ENCODE measurements at regions not wholly inside any gene's neighbourhood (a gene's known extent, or its start where the extent isn't known, plus 50 kb on each side); places are given as distances from the start of the nearest gene placed in this dataset.

DNA sequence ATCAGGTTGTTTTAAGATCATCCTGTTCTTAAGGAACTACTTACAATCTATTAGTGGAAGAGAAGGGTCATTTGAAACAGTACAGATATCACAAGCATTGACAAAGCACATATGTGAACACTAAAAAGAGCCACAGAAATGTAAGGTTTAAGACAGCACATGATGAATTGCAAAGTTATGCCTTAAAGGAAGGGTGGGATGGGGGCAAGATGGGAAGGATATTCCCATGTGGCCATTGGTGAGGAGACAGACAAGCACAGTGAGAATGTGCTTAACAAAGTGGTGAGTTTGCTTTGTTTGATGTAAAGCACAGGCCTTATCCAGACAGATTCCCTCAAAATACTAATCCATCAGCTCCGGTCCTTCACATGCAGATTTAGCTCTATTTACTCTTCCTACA, 151.6 kb upstream of the IVNS1ABP start:
- ChIA-PET CTCF (ENCODE audit: low intra/inter-chr PET ratio, low total read pairs) (no interaction called here), POLR2A (no interaction called here)
- Histone ChIP-seq H3K4me1 (ENCODE audit: insufficient read depth, low read length) (no peaks in the 10 kb centered on the region), H3K27me3 (ENCODE audit: control insufficient read depth in 1 of 2, insufficient read depth in 2 of 2, low read length in 2 of 2) (peaks cover 0 to 4% of the 10 kb centered on the region in 2 experiments; a peak in 1 of 5 replicates), H3K4me2 (ENCODE audit: low read depth, low read length) (no peak overlapping the region), H3K27ac (ENCODE audit: extremely low read length, insufficient read depth, low read length) (no peak overlapping the region), H3K4me3 (replicated peaks in 1 of 3; ENCODE audit: insufficient read depth in 1 of 3, low read depth in 2 of 3, low read length in 3 of 3) (no peak overlapping the region), H4K20me1 (ENCODE audit: insufficient read depth, low read length) (no peaks in the 10 kb centered on the region), H3K9me3 (ENCODE audit: low read length) (no peaks in the 10 kb centered on the region), H3K36me3 (replicated peaks in 1 of 2; ENCODE audit: control insufficient read depth in 1 of 2, insufficient read depth in 2 of 2, low read length in 2 of 2) (no peaks in the 10 kb centered on the region), H3K9ac (ENCODE audit: insufficient read depth, low read depth, low read length) (no peak overlapping the region), H3K79me2 (ENCODE audit: insufficient read depth, low read length) (no peaks in the 10 kb centered on the region), H2AFZ (ENCODE audit: low read length) (no peak overlapping the region)
- FAIRE-seq (no peak), ATAC-seq (no peak), DNase-seq (ENCODE audit: low spot score) (no peak)
- intact Hi-C loops (cut with micrococcal nuclease; ENCODE audit: unreplicated experiment) = no loop called here
- BruUV-seq (replicated peaks) = no TSS peak
- 8% methylated on average over 1 of the region's 1 CpG for WGBS (ENCODE audit: low lambda C conversion rate)
- in situ Hi-C loops (cut with HindIII; ENCODE audit: extremely low pct_ligation_motif_present, low pct_unique_long_range_greater_than_20kb) = no loop called here
- TF ChIP-seq, protein P1, sequence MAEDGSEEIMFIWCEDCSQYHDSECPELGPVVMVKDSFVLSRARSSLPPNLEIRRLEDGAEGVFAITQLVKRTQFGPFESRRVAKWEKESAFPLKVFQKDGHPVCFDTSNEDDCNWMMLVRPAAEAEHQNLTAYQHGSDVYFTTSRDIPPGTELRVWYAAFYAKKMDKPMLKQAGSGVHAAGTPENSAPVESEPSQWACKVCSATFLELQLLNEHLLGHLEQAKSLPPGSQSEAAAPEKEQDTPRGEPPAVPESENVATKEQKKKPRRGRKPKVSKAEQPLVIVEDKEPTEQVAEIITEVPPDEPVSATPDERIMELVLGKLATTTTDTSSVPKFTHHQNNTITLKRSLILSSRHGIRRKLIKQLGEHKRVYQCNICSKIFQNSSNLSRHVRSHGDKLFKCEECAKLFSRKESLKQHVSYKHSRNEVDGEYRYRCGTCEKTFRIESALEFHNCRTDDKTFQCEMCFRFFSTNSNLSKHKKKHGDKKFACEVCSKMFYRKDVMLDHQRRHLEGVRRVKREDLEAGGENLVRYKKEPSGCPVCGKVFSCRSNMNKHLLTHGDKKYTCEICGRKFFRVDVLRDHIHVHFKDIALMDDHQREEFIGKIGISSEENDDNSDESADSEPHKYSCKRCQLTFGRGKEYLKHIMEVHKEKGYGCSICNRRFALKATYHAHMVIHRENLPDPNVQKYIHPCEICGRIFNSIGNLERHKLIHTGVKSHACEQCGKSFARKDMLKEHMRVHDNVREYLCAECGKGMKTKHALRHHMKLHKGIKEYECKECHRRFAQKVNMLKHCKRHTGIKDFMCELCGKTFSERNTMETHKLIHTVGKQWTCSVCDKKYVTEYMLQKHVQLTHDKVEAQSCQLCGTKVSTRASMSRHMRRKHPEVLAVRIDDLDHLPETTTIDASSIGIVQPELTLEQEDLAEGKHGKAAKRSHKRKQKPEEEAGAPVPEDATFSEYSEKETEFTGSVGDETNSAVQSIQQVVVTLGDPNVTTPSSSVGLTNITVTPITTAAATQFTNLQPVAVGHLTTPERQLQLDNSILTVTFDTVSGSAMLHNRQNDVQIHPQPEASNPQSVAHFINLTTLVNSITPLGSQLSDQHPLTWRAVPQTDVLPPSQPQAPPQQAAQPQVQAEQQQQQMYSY (CRISPR knock-in tag; IDR thresholded peaks at IDR 0.05) = no peak
- TF ChIP-seq, protein P2, sequence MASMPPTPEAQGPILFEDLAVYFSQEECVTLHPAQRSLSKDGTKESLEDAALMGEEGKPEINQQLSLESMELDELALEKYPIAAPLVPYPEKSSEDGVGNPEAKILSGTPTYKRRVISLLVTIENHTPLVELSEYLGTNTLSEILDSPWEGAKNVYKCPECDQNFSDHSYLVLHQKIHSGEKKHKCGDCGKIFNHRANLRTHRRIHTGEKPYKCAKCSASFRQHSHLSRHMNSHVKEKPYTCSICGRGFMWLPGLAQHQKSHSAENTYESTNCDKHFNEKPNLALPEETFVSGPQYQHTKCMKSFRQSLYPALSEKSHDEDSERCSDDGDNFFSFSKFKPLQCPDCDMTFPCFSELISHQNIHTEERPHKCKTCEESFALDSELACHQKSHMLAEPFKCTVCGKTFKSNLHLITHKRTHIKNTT (CRISPR knock-in tag; IDR thresholded peaks at IDR 0.05) = no peak
- TF ChIP-seq ZNF792 (CRISPR knock-in tag; IDR thresholded peaks at IDR 0.05) (no peak), ZNF557 (CRISPR knock-in tag; IDR thresholded peaks at IDR 0.05) (no peak), PCBP2 (optimal IDR thresholded peaks at IDR 0.05; ENCODE audit: low read depth, low read length, poor library complexity, severe bottlenecking) (no peak), SOX5 (CRISPR knock-in tag; IDR thresholded peaks at IDR 0.05; ENCODE audit: borderline replicate concordance) (no peak), ARNTL (CRISPR knock-in tag; IDR thresholded peaks at IDR 0.05) (no peak), ZBTB7A (CRISPR knock-in tag; IDR thresholded peaks at IDR 0.05) (no peak), ZNF547 (CRISPR knock-in tag; IDR thresholded peaks at IDR 0.05) (no peak), ZSCAN22 (CRISPR knock-in tag; IDR thresholded peaks at IDR 0.05) (no peak)
- TF ChIP-seq, protein P3, sequence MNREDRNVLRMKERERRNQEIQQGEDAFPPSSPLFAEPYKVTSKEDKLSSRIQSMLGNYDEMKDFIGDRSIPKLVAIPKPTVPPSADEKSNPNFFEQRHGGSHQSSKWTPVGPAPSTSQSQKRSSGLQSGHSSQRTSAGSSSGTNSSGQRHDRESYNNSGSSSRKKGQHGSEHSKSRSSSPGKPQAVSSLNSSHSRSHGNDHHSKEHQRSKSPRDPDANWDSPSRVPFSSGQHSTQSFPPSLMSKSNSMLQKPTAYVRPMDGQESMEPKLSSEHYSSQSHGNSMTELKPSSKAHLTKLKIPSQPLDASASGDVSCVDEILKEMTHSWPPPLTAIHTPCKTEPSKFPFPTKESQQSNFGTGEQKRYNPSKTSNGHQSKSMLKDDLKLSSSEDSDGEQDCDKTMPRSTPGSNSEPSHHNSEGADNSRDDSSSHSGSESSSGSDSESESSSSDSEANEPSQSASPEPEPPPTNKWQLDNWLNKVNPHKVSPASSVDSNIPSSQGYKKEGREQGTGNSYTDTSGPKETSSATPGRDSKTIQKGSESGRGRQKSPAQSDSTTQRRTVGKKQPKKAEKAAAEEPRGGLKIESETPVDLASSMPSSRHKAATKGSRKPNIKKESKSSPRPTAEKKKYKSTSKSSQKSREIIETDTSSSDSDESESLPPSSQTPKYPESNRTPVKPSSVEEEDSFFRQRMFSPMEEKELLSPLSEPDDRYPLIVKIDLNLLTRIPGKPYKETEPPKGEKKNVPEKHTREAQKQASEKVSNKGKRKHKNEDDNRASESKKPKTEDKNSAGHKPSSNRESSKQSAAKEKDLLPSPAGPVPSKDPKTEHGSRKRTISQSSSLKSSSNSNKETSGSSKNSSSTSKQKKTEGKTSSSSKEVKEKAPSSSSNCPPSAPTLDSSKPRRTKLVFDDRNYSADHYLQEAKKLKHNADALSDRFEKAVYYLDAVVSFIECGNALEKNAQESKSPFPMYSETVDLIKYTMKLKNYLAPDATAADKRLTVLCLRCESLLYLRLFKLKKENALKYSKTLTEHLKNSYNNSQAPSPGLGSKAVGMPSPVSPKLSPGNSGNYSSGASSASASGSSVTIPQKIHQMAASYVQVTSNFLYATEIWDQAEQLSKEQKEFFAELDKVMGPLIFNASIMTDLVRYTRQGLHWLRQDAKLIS (CRISPR knock-in tag; IDR thresholded peaks at IDR 0.05) = no peak
- TF ChIP-seq, protein P4, sequence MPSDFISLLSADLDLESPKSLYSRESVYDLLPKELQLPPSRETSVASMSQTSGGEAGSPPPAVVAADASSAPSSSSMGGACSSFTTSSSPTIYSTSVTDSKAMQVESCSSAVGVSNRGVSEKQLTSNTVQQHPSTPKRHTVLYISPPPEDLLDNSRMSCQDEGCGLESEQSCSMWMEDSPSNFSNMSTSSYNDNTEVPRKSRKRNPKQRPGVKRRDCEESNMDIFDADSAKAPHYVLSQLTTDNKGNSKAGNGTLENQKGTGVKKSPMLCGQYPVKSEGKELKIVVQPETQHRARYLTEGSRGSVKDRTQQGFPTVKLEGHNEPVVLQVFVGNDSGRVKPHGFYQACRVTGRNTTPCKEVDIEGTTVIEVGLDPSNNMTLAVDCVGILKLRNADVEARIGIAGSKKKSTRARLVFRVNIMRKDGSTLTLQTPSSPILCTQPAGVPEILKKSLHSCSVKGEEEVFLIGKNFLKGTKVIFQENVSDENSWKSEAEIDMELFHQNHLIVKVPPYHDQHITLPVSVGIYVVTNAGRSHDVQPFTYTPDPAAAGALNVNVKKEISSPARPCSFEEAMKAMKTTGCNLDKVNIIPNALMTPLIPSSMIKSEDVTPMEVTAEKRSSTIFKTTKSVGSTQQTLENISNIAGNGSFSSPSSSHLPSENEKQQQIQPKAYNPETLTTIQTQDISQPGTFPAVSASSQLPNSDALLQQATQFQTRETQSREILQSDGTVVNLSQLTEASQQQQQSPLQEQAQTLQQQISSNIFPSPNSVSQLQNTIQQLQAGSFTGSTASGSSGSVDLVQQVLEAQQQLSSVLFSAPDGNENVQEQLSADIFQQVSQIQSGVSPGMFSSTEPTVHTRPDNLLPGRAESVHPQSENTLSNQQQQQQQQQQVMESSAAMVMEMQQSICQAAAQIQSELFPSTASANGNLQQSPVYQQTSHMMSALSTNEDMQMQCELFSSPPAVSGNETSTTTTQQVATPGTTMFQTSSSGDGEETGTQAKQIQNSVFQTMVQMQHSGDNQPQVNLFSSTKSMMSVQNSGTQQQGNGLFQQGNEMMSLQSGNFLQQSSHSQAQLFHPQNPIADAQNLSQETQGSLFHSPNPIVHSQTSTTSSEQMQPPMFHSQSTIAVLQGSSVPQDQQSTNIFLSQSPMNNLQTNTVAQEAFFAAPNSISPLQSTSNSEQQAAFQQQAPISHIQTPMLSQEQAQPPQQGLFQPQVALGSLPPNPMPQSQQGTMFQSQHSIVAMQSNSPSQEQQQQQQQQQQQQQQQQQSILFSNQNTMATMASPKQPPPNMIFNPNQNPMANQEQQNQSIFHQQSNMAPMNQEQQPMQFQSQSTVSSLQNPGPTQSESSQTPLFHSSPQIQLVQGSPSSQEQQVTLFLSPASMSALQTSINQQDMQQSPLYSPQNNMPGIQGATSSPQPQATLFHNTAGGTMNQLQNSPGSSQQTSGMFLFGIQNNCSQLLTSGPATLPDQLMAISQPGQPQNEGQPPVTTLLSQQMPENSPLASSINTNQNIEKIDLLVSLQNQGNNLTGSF (CRISPR knock-in tag; IDR thresholded peaks at IDR 0.05) = no peak
